ENCODE measurements at regions not wholly inside any gene's neighbourhood (a gene's known extent, or its start where the extent isn't known, plus 50 kb on each side); places are given as distances from the start of the nearest gene placed in this dataset.

DNA sequence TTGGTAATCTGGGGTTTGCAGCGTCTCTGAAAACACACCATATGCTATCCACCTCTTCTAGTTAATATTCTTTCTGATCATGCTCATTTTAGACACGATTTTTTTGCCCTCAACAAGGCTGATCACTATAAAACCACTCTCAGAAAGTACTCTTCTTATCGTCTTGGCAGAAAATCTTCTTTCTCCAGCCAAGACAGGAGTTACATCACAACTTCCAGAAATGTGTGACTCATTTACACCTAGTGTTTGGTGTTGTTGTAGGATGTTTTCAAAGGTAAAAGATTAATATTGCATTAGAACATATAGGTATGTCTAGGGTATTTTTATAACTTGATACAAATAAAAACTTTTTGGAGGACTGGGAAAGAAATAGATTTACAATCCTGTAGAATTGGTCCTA lies 138.5 kb upstream of the NETO1 start:
- intact Hi-C loops (cut with DNase I; ENCODE audit: low total_unique reads) (no loop called here), in situ Hi-C loops (cut with MboI; ENCODE audit: low pct_ligation_motif_present in 1 of 4, low pct_unique_long_range_greater_than_20kb in 1 of 4, low sequenced_read_pairs in 3 of 4) (no loop called here)
- Histone ChIP-seq H3K36me3 (no peaks in the 10 kb centered on the region), H3K9me3 (no peaks in the 10 kb centered on the region), H3K27me3 (no peaks in the 10 kb centered on the region), H3K27ac (no peak overlapping the region), H3K4me1 (no peaks in the 10 kb centered on the region), H3K4me3 (no peak overlapping the region)
- WGBS, 2 donors (ENCODE audit: low coverage in 1 of 2): 47 to 49% methylated on average over 3 of the region's 3 CpGs
- no peak for DNase-seq
- TF ChIP-seq POLR2AphosphoS5 (IDR thresholded peaks at IDR 0.05): no peak
- no peak for TF ChIP-seq EP300 (IDR thresholded peaks at IDR 0.05; ENCODE audit: low read depth)

GRCh38 chr18:73004260-73004659 lies 136.5 kb upstream of the NETO1 start:
- in situ Hi-C loops (cut with MboI; ENCODE audit: low pct_ligation_motif_present in 1 of 4, low pct_unique_long_range_greater_than_20kb in 1 of 4, low sequenced_read_pairs in 3 of 4): no loop called here
- WGBS, 2 donors (ENCODE audit: low coverage in 1 of 2): 80 to 82% methylated on average over 1 to 2 of the region's 2 CpGs

GRCh38 chr18:72999971-73000607 lies 132.3 kb upstream of the NETO1 start:
- intact Hi-C loops (cut with DNase I; ENCODE audit: low total_unique reads): no loop called here
- no peaks in the 10 kb centered on the region for H3K4me1 ChIP-seq
- H3K27me3 ChIP-seq: no peaks in the 10 kb centered on the region
- H3K36me3 ChIP-seq: no peaks in the 10 kb centered on the region
- in situ Hi-C loops (cut with MboI; ENCODE audit: low pct_ligation_motif_present in 1 of 4, low pct_unique_long_range_greater_than_20kb in 1 of 4, low sequenced_read_pairs in 3 of 4): no loop called here
- DNase-seq: no peak
- no peak for TF ChIP-seq POLR2A (IDR thresholded peaks at IDR 0.05)
- no peak for TF ChIP-seq EP300 (IDR thresholded peaks at IDR 0.05; ENCODE audit: low read depth)
- TF ChIP-seq CTCF (IDR thresholded peaks at IDR 0.05): no peak
- no peak for TF ChIP-seq POLR2AphosphoS5 (IDR thresholded peaks at IDR 0.05)
- no peak overlapping the region for H3K27ac ChIP-seq
- no peaks in the 10 kb centered on the region for H3K9me3 ChIP-seq
- no peak overlapping the region for H3K4me3 ChIP-seq

More at GRCh38 chr18:73004260-73004659, 136.5 kb upstream of the NETO1 start:
- Histone ChIP-seq H3K9me3 (no peaks in the 10 kb centered on the region), H3K4me1 (no peaks in the 10 kb centered on the region), H3K36me3 (no peaks in the 10 kb centered on the region), H3K27ac (no peak overlapping the region), H3K4me3 (no peak overlapping the region), H3K27me3 (no peaks in the 10 kb centered on the region)
- intact Hi-C loops (cut with DNase I; ENCODE audit: low total_unique reads): no loop called here
- DNase-seq: no peak
- no peak for TF ChIP-seq EP300 (IDR thresholded peaks at IDR 0.05; ENCODE audit: low read depth)
- TF ChIP-seq POLR2A (IDR thresholded peaks at IDR 0.05): no peak
- no peak for TF ChIP-seq CTCF (IDR thresholded peaks at IDR 0.05)
- TF ChIP-seq POLR2AphosphoS5 (IDR thresholded peaks at IDR 0.05): no peak

- in situ Hi-C loops (cut with MboI; ENCODE audit: low pct_ligation_motif_present in 1 of 4, low pct_unique_long_range_greater_than_20kb in 1 of 4, low sequenced_read_pairs in 3 of 4) (no loop called here), intact Hi-C loops (cut with DNase I; ENCODE audit: low total_unique reads) (no loop called here)
- DNase-seq: no peak
- WGBS, 2 donors (ENCODE audit: low coverage in 1 of 2): 74 to 81% methylated on average over 6 of the region's 6 CpGs
- Histone ChIP-seq H3K4me3 (no peak overlapping the region), H3K9me3 (no peaks in the 10 kb centered on the region), H3K27me3 (no peaks in the 10 kb centered on the region), H3K36me3 (no peaks in the 10 kb centered on the region), H3K4me1 (no peaks in the 10 kb centered on the region), H3K27ac (no peak overlapping the region)
- TF ChIP-seq EP300 (IDR thresholded peaks at IDR 0.05; ENCODE audit: low read depth): no peak
- TF ChIP-seq CTCF (IDR thresholded peaks at IDR 0.05): no peak
- no peak for TF ChIP-seq POLR2A (IDR thresholded peaks at IDR 0.05)
- TF ChIP-seq POLR2AphosphoS5 (IDR thresholded peaks at IDR 0.05): no peak
These were observed 127.8 kb upstream of the NETO1 start for GRCh38 chr18:72995558-72995957.

DNA sequence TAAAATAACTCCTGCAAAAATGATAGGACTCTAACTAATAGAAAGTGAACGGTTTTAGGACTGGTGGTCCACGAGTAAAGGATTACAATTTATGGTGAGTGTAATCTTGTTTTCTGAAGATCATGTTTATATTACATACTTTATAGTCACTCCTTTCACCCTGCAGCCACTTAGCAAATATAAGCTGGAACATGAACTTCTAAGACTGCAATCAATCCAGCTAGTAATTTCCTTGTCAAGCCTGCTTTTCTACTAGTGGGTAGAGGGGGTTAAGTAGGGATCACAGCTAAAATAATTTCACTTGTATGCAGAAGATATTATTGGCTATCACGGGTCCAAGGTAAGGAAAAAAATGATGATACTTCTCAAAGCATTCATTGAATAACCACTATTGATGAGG lies 125.5 kb upstream of the NETO1 start:
- no peaks in the 10 kb centered on the region for H3K9me3 ChIP-seq
- in situ Hi-C loops (cut with MboI; ENCODE audit: low pct_ligation_motif_present in 1 of 4, low pct_unique_long_range_greater_than_20kb in 1 of 4, low sequenced_read_pairs in 3 of 4): no loop called here

More for the DNA sequence above, 125.5 kb upstream of the NETO1 start:
- intact Hi-C loops (cut with DNase I; ENCODE audit: low total_unique reads): no loop called here
- H3K4me3 ChIP-seq: no peak overlapping the region
- H3K36me3 ChIP-seq: no peaks in the 10 kb centered on the region
- no peaks in the 10 kb centered on the region for H3K4me1 ChIP-seq
- TF ChIP-seq CTCF (IDR thresholded peaks at IDR 0.05): no peak
- no peak for TF ChIP-seq POLR2AphosphoS5 (IDR thresholded peaks at IDR 0.05)
- TF ChIP-seq POLR2A (IDR thresholded peaks at IDR 0.05): no peak
- TF ChIP-seq EP300 (IDR thresholded peaks at IDR 0.05; ENCODE audit: low read depth): no peak
- 41 to 51% methylated on average over 3 of the region's 3 CpGs for WGBS, 2 donors (ENCODE audit: low coverage in 1 of 2)
- H3K27me3 ChIP-seq: no peaks in the 10 kb centered on the region
- H3K27ac ChIP-seq: no peak overlapping the region
- no peak for DNase-seq

All from transverse colon (tissue), 4 donors.